ENCODE measurements at regions not wholly inside any gene's neighbourhood (a gene's known extent, or its start where the extent isn't known, plus 50 kb on each side); places are given as distances from the start of the nearest gene placed in this dataset.

DNA sequence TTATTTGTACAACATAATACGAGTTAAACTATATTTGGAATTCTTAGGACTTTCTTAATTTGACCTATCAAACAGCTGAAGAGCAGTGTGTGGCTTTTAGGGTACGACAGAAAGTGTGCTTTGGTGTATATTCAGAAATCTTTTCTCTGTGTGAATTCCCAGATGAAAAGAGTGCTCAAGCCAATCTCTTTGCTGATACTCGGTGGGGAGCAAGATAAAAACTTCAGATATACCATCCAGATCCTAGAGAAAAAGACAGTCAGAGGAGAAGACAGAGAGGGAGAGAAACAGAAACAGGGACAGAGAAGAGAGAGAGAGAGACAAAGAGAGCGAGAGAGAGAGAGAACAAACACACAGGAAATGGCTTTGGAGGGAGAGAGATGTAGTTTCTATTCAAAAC is 658.3 kb upstream of the CPEB2 start:
- no peak for TF ChIP-seq POLR2AphosphoS5 (IDR thresholded peaks at IDR 0.05)
- TF ChIP-seq, protein P1, sequence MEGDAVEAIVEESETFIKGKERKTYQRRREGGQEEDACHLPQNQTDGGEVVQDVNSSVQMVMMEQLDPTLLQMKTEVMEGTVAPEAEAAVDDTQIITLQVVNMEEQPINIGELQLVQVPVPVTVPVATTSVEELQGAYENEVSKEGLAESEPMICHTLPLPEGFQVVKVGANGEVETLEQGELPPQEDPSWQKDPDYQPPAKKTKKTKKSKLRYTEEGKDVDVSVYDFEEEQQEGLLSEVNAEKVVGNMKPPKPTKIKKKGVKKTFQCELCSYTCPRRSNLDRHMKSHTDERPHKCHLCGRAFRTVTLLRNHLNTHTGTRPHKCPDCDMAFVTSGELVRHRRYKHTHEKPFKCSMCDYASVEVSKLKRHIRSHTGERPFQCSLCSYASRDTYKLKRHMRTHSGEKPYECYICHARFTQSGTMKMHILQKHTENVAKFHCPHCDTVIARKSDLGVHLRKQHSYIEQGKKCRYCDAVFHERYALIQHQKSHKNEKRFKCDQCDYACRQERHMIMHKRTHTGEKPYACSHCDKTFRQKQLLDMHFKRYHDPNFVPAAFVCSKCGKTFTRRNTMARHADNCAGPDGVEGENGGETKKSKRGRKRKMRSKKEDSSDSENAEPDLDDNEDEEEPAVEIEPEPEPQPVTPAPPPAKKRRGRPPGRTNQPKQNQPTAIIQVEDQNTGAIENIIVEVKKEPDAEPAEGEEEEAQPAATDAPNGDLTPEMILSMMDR (IDR thresholded peaks at IDR 0.05 in 8 of 11, conservative IDR thresholded peaks at IDR 0.05 in 3 of 11): no peak
- no peak for TF ChIP-seq POLR2A (IDR thresholded peaks at IDR 0.05)

Data from spleen (tissue), 7 donors.